ACC112 (cell line): ENCODE measurements at regions not wholly inside any gene's neighbourhood (a gene's known extent, or its start where the extent isn't known, plus 50 kb on each side); places are given as distances from the start of the nearest gene placed in this dataset.
"Not testable (repeated sequence)": the region's sequence is repeated elsewhere in the genome, so short reads cannot be mapped to it uniquely, and the experiment has no call there.

Experiments
- H2AFZ ChIP-seq: fragments of 200-600 bp; sonication (generic); one replicate; pipeline ENCODE4 v1.6.0; 2017; ENCODE audit warnings: antibody characterized with exemption, low read length; ENCODE audit not compliant: unreplicated experiment
- H3K27ac ChIP-seq: fragments of 200-600 bp; sonication (generic); 2 replicates; pipeline ENCODE4 v1.5.1; 2014; ENCODE audit warnings: low read depth, mild to moderate bottlenecking, antibody characterized with exemption, low read length, moderate library complexity
- H3K27me3 ChIP-seq: fragments of 200-600 bp; sonication (generic); 2 replicates; pipeline ENCODE4 v1.6.1; 2014; ENCODE audit warnings: mild to moderate bottlenecking, antibody characterized with exemption, low read length, moderate library complexity, mixed read lengths; ENCODE audit not compliant: insufficient read depth
- H3K36me3 ChIP-seq: fragments of 200-600 bp; sonication (generic); 2 replicates; pipeline ENCODE4 v1.6.1; 2016; ENCODE audit warnings: mild to moderate bottlenecking, antibody characterized with exemption, low read length, moderate library complexity, mixed read lengths; ENCODE audit not compliant: insufficient read depth
- H3K4me1 ChIP-seq: fragments of 200-600 bp; sonication (generic); one replicate; pipeline ENCODE4 v1.6.1; 2016; ENCODE audit warnings: low read length, mixed read lengths; ENCODE audit not compliant: insufficient read depth, unreplicated experiment, control insufficient read depth
- H3K4me3 ChIP-seq: fragments of 200-600 bp; sonication (generic); 2 replicates; pipeline ENCODE4 v1.5.1; 2014; ENCODE audit warnings: mild to moderate bottlenecking, low read depth, low read length
- H3K79me2 ChIP-seq: fragments of 200-600 bp; sonication (generic); one replicate; pipeline ENCODE4 v1.6.0; 2016; ENCODE audit warnings: low read length; ENCODE audit not compliant: control insufficient read depth, unreplicated experiment, insufficient read depth

DNA sequence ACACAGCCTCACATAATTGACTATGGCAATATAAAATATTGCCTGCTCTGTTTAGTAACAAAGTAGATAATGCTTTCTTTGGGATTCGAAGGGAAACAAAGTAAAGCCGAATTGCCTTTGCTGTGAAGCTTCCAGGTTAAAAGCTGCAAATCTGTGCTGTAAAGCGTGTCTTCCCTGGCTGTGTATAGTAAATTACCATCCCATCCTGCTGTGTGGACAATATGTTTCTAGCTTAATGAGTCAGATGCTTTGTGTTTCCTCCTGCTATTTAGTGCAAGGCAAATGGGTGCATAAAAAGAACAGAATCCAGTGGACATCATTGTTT, 265.1 kb downstream of the SOCS6 start:
- Histone ChIP-seq H3K4me3 (no peak overlapping the region), H3K27me3 (peaks cover 9% of the 10 kb centered on the region; the same call in 1 of the 2 replicates), H3K27ac (no peak overlapping the region), H3K79me2 (no peaks in the 10 kb centered on the region), H3K4me1 (no peaks in the 10 kb centered on the region), H3K36me3 (no peaks in the 10 kb centered on the region), H2AFZ (no peak overlapping the region)

DNA sequence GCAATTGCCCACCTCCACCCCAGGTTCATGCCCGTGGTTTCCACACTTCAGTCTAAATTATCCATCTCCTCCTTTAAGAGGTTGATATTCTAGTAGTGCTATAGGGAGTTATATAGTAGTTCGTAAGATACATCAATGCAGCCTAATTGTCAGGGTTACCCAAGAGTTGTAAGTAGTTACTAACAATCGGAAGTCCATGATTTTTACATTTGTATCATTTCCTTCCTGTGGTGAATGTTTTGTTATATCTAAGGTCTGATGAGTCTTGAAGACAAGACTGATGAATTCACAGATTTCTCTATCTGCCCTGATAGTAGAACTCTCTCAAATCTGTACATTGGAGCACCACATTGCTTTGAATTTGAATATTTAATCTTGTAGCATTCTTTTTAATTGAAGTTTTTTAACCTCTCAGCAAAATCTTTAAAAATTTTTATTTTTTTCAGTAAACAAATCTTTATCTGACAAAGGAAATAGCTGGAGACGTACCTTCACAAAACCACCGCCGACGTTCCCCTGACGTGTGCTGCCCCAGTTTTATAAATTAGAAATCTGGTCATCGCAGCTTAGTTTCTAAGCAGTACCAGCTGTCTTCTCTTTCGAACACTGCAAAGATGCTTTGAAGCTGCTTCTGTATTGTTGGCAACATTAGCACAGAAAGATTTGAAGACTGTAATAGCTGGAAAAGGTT, 264.5 kb downstream of the SOCS6 start:
- Histone ChIP-seq H3K27me3 (peaks cover 12% of the 10 kb centered on the region; the same call in 1 of the 2 replicates), H3K4me3 (no peak overlapping the region), H2AFZ (no peak overlapping the region), H3K36me3 (no peaks in the 10 kb centered on the region), H3K27ac (no peak overlapping the region), H3K4me1 (no peaks in the 10 kb centered on the region), H3K79me2 (no peaks in the 10 kb centered on the region)

DNA sequence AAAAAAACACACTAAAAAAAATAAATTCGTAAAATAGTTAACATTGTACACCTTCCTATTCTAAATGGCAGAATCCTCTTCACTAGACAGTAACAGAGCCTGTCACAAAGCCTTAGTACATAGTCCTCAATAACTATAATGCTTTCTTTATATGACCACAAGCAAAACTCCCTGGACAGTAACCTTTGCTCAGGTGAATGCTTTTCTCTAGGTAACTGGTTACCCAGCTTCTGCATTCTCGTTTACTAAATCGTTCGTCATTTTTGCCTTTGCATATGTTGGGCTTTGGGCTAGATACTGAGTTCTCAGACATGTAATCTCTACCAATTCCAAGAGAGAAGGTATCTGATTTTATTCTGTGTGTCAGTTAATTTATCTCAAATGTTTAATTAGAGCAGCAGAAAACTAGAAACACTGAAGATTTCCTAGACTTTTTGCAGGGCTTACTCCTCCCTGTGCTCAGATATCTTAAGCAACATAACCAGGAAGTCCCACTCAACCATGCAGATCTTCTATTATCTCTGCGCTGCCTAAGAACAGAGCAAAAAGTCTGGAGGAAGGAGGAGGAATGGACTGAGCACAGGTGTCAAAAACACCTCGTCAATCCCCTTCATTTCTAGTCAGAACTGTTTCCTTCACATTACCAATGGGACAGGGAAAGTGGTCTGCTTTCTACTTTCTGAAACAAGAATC, 247.7 kb downstream of the SOCS6 start:
- H3K36me3 ChIP-seq = no peaks in the 10 kb centered on the region
- no peak overlapping the region for H2AFZ ChIP-seq
- peaks cover 15% of the 10 kb centered on the region; the same call in 1 of the 2 replicates for H3K27me3 ChIP-seq
- no peak overlapping the region for H3K4me3 ChIP-seq
- no peak overlapping the region for H3K27ac ChIP-seq
- no peaks in the 10 kb centered on the region for H3K79me2 ChIP-seq
- no peaks in the 10 kb centered on the region for H3K4me1 ChIP-seq

DNA sequence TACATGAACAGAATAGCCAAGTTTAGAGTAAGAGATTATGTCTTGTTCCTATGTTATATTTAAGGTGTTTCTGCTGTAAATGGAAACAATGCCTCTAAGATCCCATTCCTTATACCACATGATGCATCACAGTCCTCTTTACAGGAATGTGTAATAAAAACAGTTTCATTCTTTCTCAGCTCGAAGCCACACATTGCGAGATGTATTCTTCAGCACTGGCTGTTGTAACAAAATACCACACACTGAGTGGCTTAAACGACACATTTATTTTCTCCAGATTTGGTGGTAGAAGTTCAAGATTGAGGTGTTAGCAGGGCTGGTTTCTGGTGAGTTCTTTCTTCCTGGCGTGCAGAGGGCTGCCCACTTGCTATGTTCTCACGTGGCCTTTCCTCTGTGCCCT, 246.2 kb downstream of the SOCS6 start:
- no peaks in the 10 kb centered on the region for H3K79me2 ChIP-seq
- H2AFZ ChIP-seq = no peak overlapping the region
- no peaks in the 10 kb centered on the region for H3K4me1 ChIP-seq
- no peak overlapping the region for H3K27ac ChIP-seq
- H3K36me3 ChIP-seq = no peaks in the 10 kb centered on the region
- H3K4me3 ChIP-seq = no peak overlapping the region
- H3K27me3 ChIP-seq = peaks cover 16% of the 10 kb centered on the region; the same call in 1 of the 2 replicates

DNA sequence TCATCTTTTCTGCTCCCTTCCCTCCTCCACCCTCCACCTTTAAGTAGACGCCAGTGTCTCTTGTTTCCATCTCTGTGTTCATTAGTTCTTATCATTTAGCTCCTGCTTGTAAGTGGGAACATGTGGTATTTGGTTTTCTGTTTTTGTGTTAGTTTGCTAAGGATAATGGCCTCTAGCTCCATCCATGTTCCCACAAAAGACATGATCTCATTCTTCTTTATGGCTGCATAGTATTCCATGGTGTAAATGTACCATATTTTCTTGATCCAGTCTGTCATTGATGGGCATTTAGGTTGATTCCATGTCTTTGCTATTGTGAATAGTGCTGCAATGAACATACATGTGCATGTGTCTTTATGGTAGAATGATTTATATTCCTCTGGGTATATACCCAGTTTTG, 236.5 kb downstream of the SOCS6 start:
- H3K36me3 ChIP-seq, H2AFZ ChIP-seq, H3K79me2 ChIP-seq, H3K27me3 ChIP-seq, H3K4me1 ChIP-seq, H3K27ac ChIP-seq, H3K4me3 ChIP-seq: not testable (repeated sequence)

DNA sequence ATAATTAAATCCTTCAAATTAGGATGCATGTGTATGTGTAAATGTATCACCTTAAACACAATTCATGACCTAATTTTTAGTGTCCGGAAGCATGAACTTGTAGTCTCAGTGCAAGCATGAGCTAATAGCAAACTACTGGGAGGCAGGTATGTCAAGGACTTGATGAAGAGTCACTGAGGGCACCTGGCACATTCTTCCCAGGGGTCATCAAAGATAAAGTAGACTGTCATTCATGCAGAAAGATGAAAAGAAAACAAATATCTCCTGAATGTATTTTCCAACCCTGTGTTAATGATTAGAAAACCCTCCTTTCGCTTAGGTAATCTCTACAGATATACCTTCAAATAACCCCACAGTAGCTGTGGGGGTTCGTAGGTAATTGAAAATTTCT, 234.9 kb downstream of the SOCS6 start:
- Histone ChIP-seq H3K27me3 (peaks cover 3% of the 10 kb centered on the region; the same call in 1 of the 2 replicates), H3K79me2 (no peaks in the 10 kb centered on the region), H2AFZ (no peak overlapping the region), H3K4me3 (no peak overlapping the region), H3K27ac (no peak overlapping the region), H3K36me3 (no peaks in the 10 kb centered on the region), H3K4me1 (no peaks in the 10 kb centered on the region)

DNA sequence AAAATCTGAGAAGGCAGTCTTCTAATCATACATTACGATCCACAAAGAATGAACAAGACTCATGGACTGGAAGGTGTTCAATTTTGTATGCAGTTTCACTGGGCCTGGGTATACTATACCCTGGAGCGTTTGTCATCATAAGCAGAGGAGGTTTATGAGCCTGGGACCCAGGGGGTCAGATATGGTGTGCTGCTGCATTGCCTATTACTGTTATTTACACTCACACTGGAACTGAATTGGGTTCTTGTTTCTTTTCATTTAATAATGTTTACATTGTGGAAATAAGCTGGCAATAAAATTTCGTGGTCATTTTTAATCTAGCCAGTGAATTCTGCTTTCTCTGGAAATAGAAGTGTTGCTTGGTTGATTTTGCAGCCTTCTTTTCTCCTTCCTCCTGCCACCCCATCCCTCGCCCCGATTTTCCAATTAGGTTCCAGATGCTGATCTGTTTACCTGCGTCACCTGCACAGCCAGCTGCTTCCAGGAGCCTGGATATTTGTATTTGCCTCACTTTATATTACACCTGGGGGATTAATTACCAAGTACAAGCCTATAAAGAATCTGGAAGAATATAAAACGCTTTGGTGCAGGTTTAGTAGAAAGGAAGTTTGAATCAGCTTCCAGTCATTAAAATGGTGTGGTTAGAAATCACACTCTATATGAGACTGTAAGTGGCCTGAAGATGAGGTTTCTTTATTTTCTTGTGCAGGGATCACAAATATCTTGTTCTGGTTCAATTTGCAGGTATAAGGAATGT, 234.4 kb downstream of the SOCS6 start:
- no peak overlapping the region for H3K27ac ChIP-seq
- H3K36me3 ChIP-seq = no peaks in the 10 kb centered on the region
- H3K27me3 ChIP-seq = peaks cover 3% of the 10 kb centered on the region; the same call in 1 of the 2 replicates
- H3K79me2 ChIP-seq = no peaks in the 10 kb centered on the region
- no peak overlapping the region for H3K4me3 ChIP-seq
- H3K4me1 ChIP-seq = no peaks in the 10 kb centered on the region
- H2AFZ ChIP-seq = no peak overlapping the region

DNA sequence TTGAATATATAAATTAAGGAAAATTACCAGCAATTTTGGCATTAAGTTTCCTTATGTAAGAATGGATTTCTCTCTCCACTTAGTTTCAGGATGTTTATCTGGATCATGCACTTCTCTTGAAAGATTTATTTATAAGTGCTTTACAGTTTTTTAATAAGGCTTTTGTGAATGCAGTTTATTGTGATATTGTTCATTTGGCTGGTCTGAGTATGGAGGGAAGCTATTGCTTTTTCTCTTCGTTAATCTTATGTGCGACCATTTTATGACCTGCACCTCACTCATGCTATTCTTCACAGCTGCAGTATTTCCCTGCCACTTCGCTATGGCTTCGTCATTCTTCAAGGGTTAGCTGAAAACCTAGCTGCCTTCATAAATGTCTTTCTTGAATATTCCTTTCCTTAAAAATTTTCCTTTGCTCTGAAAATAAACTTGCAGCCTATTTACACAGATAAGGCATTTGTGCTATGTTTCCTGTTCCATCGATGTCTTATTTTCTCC, 233.4 kb downstream of the SOCS6 start:
- Histone ChIP-seq H3K36me3 (no peaks in the 10 kb centered on the region), H3K4me3 (no peak overlapping the region), H3K4me1 (no peaks in the 10 kb centered on the region), H3K79me2 (no peaks in the 10 kb centered on the region), H3K27me3 (peaks cover 3% of the 10 kb centered on the region; the same call in 1 of the 2 replicates), H2AFZ (no peak overlapping the region), H3K27ac (no peak overlapping the region)

DNA sequence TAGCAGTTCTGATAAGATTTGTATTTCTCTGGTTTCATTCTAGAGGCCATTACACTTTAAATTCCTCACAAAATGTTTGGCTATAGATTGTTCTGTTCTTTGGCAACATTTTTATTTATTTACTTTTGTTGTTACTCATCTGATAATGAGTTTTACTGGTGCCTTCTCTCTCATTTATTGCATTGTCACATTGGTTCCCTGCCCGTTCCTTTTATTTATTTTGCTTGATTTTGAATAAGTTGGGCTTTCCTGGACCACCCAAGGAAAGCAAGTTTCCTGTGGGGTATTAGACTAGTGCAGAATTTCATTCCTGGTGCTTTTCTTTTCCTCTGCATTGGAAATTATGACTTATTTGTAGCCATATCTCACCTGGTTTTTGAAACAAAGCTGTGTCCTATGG, 232.0 kb downstream of the SOCS6 start:
- Histone ChIP-seq H2AFZ (no peak overlapping the region), H3K27me3 (no peaks in the 10 kb centered on the region), H3K79me2 (no peaks in the 10 kb centered on the region), H3K27ac (no peak overlapping the region), H3K36me3 (no peaks in the 10 kb centered on the region), H3K4me1 (no peaks in the 10 kb centered on the region), H3K4me3 (no peak overlapping the region)

DNA sequence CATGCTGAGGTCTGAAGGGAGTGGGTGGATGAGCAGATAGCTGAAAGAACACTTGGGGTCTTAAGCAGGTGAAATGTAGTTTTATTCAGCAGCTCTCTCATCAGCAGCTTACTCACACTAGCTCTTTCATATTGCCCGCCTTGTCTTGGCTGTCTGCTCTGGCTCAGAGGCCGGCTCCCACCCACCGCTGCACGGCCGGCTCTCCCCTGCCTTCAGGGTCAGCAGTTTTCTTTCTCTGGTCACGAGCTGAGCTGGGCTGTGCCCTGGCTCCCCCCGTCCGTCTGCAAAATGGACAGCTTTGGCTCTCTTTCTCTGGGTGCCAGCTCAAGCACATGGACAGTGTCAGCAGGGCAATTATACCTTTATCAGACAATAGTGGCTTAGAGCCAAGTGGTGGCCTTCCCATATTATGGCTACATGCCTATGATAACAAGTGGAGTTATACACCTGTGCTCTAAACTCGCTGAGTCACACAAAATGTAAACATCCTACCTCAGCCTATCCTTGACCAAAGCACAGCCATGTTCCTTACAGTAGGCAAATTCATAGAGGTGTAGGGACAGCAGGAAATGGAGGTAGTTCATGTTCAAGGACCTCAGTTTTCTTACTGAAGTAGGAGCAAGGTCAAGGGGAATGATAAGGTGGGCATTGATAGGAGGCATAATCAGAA, 224.8 kb downstream of the SOCS6 start:
- H3K4me1 ChIP-seq = no peaks in the 10 kb centered on the region
- H3K4me3 ChIP-seq = no peak overlapping the region
- H3K27me3 ChIP-seq = peaks cover 39% of the 10 kb centered on the region
- H3K79me2 ChIP-seq = no peaks in the 10 kb centered on the region
- H2AFZ ChIP-seq = no peak overlapping the region
- H3K27ac ChIP-seq = no peak overlapping the region
- H3K36me3 ChIP-seq = no peaks in the 10 kb centered on the region
